Mammary epithelial cell (primary cell): ENCODE measurements at regions not wholly inside any gene's neighbourhood (a gene's known extent, or its start where the extent isn't known, plus 50 kb on each side); places are given as distances from the start of the nearest gene placed in this dataset.

Source experiments
- EZH2 ChIP-seq: IDR thresholded peaks from 2 replicates; pipeline ENCODE4 v1.6.1; 2012; ENCODE audit warnings: low read length, inconsistent platforms, borderline replicate concordance
- TF ChIP-seq, protein P1 (sequence below), 2 donors: IDR thresholded peaks in 1 of 2; conservative IDR thresholded peaks in 1 of 2; 2 replicates each; pipeline ENCODE4 v1.5.1; 2011 to 2012; ENCODE audit warnings: inconsistent platforms in 2 of 2, low read length in 2 of 2, mild to moderate bottlenecking in 2 of 2, control low read depth in 1 of 2, low read depth in 1 of 2; ENCODE audit not compliant: insufficient read depth in 1 of 2; ENCODE audit errors: extremely low read depth in 1 of 2

DNA sequence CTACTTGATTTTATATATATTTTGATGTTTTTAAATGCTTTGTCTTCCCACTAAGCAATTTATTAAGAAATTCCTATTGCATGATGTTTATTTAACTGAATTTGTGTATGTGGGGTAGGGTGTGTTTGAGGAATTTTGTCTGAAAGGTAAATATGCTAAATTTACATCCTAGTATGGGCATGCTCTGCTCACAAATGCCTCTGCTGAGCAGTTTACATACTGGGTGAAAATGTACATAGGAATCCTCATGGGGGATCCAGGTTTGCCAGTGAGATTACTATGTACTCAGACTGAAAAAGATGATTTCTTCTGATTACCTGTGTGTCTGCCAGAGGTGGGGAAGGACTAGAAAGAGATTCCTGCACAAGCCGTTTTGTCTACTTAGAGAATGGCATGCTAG, 126.6 kb downstream of the DISP1 start:
- TF ChIP-seq, protein P1, sequence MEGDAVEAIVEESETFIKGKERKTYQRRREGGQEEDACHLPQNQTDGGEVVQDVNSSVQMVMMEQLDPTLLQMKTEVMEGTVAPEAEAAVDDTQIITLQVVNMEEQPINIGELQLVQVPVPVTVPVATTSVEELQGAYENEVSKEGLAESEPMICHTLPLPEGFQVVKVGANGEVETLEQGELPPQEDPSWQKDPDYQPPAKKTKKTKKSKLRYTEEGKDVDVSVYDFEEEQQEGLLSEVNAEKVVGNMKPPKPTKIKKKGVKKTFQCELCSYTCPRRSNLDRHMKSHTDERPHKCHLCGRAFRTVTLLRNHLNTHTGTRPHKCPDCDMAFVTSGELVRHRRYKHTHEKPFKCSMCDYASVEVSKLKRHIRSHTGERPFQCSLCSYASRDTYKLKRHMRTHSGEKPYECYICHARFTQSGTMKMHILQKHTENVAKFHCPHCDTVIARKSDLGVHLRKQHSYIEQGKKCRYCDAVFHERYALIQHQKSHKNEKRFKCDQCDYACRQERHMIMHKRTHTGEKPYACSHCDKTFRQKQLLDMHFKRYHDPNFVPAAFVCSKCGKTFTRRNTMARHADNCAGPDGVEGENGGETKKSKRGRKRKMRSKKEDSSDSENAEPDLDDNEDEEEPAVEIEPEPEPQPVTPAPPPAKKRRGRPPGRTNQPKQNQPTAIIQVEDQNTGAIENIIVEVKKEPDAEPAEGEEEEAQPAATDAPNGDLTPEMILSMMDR (conservative IDR thresholded peaks at IDR 0.05 in 1 of 2, IDR thresholded peaks at IDR 0.05 in 1 of 2; ENCODE audit: extremely low read depth in 1 of 2, insufficient read depth in 1 of 2, low read depth in 1 of 2, low read length in 2 of 2) = no peak
- no peak for TF ChIP-seq EZH2
